ENCODE measurements at regions not wholly inside any gene's neighbourhood (a gene's known extent, or its start where the extent isn't known, plus 50 kb on each side); places are given as distances from the start of the nearest gene placed in this dataset.

DNA sequence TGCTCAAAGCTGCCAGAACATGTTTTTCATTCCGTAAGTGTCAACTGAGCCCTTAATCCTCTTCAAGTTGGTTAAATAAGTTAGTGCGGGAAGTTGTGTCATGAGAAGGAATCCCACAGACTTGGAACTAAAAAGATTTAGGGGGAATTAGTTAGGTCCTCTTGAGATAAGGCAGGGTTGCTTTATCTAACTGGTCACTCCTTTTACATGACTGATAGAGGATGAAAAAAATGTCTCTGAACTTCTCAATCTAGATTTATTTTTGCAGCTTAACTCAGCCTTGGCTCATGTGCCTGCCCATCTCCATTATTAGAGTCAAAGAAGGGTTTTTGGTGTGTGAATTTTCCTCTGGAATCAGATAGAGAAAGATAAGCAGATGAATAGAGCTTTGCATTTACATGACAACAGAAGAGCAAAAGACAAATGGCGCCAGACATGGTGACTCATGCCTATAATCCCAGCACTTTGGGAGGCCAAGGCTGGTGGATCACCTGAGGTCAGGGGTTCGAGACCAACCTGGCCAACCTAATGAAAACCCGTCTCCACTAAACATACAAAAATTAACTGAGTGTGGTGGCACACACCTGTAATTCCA lies 882.9 kb downstream of the RPA4 start:
- DNase-seq: no peak

DNA sequence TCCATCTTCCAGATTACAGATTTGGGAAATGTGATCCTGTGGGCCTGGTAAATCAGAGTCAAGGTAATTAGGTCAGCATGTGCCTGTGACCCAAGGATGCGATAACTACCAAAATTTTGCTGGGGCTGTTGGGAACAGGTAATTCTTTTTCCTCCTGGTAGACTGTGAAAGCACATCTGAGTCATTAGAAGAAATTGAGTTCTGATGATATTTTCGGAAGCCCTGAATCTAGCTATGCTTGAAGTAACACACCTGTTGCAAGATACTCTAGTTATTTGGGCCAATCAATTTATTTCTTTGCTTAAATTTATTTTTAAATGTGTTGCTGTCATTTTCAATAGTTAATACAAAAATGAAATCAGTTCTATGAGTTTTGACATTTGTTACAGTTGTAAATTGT lies 903.6 kb downstream of the RPA4 start:
- DNase-seq: no peak

DNA sequence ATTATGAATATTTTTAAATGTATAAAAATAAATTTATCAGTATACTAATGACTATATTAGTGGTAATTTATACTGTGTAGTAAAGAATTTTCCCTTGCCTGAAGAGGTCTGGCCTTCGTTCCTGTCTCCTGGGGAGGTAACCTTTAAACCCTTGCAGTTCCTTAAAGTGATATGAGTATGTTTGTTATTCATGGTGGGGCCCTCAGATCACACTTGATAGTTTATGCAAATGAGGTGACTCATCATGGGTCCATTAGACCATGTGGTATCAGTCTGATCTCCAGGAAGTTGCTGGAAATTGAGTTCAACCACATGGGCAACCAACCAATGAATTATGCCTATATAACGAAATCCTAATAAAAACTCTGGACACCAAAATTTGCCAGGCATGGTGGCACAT lies 904.1 kb downstream of the RPA4 start:
- no peak for DNase-seq

DNA sequence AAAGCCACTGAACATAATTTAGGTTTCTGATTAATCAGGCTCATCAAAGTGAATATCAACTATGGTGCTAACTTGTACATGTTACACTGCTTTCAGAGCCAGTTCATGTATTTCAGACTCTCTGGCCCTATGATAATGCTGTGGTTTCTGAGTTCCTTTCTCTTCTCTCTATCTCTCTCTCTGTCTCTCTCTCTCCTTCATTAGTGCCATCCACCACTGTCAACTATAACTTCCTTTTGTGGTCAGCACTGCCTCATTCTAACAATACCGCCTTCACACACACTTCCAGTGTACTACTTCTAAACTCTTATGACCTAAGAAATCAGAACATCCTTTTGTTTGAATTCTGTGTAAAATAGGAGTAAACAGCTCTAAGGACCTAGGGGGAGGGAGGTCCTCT lies 907.1 kb downstream of the RPA4 start:
- DNase-seq: no peak

GRCh38 chrX:97797076-97797475 lies 913.4 kb downstream of the RPA4 start:
- no peak for DNase-seq

DNA sequence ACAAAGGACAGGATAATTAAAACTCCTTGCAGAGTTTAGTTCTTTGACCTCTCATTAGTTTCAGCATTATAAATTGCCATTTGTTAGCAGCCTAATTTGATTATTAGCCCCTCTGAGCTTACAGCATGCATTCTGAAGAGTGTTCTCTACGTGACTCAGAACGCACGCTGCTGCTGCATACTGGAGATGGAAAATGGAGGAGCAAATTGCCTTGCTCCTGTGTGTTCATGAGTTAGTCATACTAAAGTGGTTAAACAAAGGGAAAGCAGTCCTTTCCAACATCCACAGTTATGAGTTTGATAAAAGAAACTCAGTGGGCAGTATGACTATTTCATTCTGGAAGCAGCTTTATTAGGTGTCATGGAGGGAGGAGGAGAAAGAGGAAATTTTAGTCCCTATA lies 922.5 kb downstream of the RPA4 start:
- no peak for DNase-seq

DNA sequence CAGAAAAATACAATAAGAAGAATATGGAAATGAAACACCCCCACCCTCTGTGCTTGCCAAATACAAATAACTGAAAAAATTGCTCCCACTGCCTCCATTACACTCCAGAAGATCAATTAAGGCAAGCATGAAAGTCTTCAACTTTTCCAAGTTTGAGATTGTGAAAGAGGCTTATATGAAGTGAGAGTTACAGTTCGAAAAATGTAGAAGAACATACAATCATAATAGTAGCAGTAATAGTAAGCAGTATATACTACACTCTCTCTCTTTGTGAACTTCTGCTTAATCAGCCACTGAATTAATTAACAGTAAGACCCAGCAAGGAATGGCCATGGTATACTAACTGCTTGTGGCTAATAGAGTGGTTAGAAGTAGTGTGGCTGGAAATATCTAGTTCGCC lies 923.2 kb downstream of the RPA4 start:
- no peak for DNase-seq

GRCh38 chrX:97820170-97820569 lies 936.5 kb downstream of the RPA4 start:
- no peak for DNase-seq

- DNase-seq: no peak
These were observed 944.8 kb downstream of the RPA4 start for GRCh38 chrX:97828471-97828870.

GRCh38 chrX:97835969-97836368 lies 952.3 kb downstream of the RPA4 start:
- no peak for DNase-seq

- DNase-seq: no peak
These were observed 958.0 kb downstream of the RPA4 start for GRCh38 chrX:97841544-97842179.

DNA sequence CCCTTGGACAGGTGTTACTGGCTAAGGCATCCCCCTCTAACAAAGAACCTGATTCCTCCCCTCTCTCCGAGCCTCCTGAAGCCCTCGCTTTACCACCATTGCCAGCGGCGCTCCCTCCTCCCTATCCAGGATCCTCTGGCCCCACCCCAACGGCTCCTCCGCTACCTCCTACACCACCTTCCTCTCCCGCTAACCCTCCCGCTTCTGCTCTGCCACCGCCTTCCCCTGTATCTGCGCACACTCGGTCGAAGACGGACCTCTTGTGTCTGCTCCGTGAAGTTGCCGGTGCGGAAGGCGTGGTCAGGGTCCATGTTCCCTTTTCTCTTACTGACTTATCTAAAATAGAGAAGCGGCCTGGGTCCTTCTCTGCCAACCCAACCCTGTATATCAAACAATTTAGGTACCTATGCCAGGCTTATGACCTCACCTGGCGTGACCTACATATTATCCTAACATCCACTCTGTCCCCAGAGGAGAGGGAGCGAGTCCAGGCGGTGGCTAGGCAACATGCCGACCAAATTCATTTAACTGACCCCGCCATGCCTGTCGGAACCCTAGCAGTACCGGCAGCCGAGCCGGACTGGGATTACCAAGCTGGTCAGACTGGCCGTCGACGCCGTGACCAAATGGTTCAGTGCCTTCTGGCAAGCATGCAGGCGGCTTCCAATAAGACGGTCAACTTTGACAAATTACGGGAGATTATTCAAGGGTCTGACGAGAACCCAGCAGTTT lies 958.9 kb downstream of the RPA4 start:
- no peak for DNase-seq

GRCh38 chrX:97843200-97843811 lies 959.6 kb downstream of the RPA4 start:
- no peak for DNase-seq

GRCh38 chrX:97844161-97844560 lies 960.5 kb downstream of the RPA4 start:
- DNase-seq: no peak

DNA sequence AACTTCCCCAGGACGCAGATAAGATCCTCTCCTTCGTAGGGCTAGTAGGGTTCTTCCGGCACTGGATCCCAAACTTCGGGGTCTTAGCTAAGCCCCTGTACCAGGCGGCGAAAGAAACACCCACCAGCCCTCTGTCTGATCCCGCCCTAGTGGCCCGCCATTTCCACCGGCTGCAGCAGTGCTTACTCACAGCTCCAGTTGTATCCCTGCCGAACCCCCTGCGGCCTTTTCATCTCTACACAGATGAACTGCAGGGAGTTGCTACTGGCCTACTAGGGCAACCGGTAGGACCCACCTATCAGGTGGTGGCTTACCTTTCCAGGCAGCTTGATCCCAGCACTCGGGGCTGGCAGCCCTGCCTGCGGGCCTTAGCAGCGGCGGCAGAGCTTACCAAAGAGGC lies 961.2 kb downstream of the RPA4 start:
- no peak for DNase-seq

- DNase-seq: no peak
These were observed 961.7 kb downstream of the RPA4 start for GRCh38 chrX:97845451-97845850.

DNA sequence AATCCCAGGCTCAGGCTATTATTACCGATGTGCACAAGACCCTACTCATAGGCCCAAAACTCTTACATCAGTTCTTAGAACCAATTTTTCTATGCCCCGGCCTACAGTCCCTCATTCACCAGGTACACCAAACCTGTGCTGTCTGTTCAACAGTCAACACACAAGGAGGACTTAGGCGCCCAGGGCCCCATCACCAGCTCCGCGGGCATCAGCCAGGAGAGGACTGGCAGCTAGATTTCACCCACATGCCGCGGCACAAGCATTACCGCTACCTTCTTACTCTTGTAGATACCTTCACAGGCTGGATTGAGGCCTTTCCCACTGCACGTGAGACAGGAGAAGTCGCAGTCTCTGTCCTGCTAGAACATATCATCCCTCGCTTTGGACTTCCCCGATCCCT lies 962.5 kb downstream of the RPA4 start:
- no peak for DNase-seq

- DNase-seq: no peak
These were observed 963.1 kb downstream of the RPA4 start for GRCh38 chrX:97846718-97847237.

GRCh38 chrX:97847885-97848679 lies 964.4 kb downstream of the RPA4 start:
- no peak for DNase-seq

DNA sequence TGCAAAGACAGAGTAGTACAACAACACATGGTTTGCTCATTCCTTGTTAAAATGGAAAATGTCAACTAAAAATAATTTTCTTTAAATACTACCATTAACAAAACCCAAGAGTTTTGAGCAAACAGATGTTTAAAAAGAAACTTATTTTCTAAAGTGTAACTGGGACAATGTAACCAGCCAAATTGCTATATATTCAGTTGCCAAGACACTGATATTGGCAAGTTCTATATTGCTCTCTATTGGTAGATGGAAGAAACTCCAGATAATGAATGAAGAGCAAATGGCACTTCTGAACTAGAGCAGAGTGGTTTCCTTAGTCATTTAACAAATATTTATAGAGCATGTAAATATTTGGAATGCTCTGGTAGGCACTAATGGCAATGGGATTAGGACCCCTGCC lies 966.2 kb downstream of the RPA4 start:
- DNase-seq: no peak

- no peak for DNase-seq
These were observed 967.2 kb downstream of the RPA4 start for GRCh38 chrX:97850911-97851310.

GRCh38 chrX:97854086-97854485 lies 970.4 kb downstream of the RPA4 start:
- no peak for DNase-seq

GRCh38 chrX:97858592-97858991 lies 974.9 kb downstream of the RPA4 start:
- DNase-seq: no peak

All from NCI-H2029 (cell line).